ENCODE measurements at regions not wholly inside any gene's neighbourhood (a gene's known extent, or its start where the extent isn't known, plus 50 kb on each side); places are given as distances from the start of the nearest gene placed in this dataset.
"Not testable (repeated sequence)": the region's sequence is repeated elsewhere in the genome, so short reads cannot be mapped to it uniquely, and the experiment has no call there.

- no peak for DNase-seq
Observed at GRCh38 chr12:38159591-38160317, 156.8 kb upstream of the ALG10B start.

DNA sequence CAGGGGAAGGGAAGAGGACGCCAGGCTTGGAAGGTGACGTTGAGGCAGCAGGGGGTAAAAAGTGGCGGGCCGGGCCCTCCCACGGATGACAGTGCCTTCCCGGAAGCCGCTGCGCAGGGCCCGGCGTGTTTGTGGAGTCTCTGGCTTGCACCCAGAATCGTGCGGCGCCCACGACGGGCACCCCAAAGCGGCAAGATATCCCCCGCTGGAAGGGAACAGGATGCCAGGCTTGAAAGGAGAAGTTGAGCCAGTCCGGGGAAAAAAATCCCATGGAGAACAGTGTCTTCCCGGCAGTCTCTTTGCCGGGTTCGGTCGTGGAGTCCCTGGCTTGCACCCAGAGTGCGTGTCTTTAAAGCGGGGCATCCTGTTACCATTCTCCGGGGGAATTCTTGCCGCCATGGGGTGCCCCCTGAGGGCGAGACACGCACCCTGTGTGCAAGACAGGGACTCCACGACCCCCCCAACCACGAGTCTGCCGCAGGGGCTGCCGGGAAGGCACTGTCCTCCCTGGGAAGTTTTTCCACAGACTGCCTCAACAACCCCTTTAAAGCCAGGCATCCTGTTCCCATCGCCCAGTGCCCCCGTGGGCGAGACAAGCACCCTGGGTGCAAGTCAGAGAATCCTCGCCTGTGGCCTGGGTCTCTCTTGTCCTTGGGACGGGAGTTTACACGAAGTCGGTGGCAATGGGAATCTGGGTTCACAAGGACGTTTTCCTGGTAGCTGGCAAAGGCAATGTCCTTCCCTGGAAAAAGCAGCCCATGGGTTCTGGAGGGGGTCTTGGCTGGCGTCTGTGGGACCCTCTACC, 156.1 kb upstream of the ALG10B start:
- DNase-seq, result no peak

GRCh38 chr12:38161123-38162000, 155.2 kb upstream of the ALG10B start:
- DNase-seq, result no peak

GRCh38 chr12:38162013-38162412, 154.6 kb upstream of the ALG10B start:
- no peak for DNase-seq

DNA sequence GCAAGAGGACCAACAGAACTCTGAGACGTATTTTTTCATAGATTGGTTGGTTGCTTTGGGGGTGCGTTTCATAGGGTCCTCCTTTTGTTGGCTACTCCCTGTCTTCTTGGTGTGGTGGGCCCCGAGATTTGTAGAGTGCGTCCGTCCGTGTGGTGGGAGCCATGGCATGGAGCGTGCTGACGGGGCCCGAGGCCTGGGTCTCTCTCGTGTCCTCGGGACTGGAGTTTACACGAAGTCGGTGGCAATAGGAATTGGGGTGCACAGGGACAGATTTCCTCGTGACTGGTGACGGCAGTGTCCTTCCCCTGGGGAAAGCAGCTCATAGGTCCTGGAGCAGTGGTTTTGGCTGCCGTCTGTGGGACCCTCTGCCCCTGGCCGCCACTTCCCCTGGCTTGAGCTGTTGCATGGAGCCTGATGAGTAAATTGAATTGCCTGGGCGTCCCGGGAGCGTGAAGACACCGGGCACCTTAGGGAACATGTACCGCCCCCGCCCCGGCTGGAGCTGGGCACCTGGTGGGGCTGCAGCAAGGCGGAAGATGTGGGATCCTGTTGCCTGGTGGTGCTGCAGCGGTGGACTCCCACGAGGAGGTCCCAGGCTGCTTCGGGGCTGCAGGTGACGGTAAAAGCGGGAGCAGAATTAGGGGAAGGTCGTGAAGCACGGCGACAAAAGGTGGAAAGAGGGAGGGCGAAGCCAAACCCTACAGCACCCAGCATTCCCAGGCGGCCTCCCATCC, 153.7 kb upstream of the ALG10B start:
- no peak for DNase-seq

DNA sequence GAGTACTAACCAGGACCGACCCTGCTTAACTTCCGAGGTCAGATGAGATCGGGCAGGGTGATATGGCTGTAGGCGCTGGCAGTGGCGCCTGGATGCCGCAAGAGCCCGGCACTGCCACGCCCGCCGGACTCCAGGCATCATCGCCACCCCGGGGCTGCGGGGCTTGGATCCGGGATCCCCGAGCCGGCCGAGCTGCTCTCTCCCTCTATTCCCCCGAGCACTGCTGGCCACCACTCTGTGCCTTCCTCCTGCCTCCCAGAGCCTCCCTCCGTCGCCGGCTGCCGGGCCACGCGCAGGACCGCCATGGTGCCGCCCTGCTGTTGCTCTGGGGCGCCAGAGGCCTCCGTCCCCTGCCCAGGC, 153.2 kb upstream of the ALG10B start:
- no peak for DNase-seq

DNA sequence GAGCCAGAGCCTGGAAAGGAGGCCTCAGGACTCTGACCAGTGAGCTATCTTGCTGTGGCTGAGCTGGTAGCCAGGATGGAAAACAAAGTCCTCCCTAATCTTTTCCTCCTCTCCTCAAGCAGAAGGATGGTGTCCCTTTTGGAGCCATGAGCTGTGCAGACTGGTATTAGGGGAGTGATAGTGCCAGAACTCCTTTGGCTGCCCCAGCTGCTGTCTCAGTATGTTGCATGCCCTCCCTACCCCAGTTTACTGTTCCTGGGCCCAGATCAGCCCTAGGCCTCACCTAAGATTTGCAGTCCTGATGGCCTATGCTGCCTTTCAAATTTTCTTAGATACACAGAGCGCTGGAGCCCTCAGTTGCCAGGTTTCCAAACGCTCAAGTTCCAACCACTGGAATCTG, 150.3 kb upstream of the ALG10B start:
- no peak for DNase-seq

- no peak for DNase-seq
Observed at GRCh38 chr12:38175538-38175937, 141.0 kb upstream of the ALG10B start.

DNA sequence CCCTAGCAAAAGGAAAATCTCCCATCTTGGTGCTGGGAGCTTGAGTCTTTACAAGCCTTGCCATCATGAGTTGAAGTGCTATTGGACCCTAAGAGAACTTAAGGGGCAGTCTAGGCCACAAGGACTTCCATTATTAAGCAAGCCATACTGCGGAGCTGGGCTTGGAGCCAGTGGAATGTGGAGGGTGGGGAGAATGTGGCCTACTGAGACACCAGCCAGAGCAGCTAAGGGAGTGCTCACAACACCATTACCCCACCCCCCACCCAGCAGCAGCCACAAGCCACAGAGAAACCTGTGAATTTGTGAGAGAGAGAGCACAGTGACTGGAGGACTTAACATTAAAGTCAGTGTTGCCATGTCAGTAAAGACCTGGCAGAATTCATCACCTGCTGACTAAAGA, 133.0 kb upstream of the ALG10B start:
- DNase-seq, result not testable (repeated sequence)

- not testable (repeated sequence) for DNase-seq
Observed at GRCh38 chr12:38197286-38197685, 119.3 kb upstream of the ALG10B start.

DNA sequence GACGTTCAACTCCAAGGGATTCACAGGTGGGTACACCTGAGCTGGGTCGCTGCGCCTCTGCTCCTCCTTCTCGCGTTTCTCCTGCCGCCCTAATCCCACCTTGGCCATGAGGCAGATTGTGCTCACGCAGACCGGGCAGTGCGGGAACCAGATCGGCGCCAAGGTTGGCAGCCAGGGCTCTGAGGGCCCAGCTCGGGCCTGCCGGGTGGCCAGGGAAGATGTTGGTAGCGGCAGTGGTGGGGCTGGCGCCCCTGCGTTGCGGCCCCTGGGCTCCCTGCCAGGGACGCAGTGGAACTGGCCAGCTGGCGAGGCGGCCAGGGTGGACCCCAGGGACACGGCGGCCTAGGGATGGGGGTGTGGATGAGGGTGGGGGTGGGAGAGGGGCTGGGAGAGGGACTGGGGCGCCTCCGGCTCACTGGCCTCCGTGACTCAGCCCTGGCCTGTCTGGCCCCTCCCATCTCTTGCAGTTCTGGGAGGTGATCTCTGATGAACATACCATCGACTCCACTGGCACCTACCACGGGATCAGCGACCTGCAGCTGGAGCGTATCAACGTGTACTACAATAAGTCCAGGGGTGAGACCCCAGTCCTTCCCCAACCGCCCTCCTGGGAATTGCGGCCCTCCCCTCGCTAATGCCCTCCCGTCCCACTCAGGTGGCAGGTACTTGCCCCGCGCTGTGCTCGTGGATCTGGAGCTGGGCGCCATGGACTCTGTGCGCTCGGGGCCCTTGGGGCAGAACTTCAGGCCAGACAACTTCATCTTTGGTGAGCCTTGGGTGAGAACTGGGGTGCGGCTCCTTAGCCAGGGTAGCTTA, 114.9 kb upstream of the ALG10B start:
- no peak for DNase-seq

- no peak for DNase-seq
Observed at GRCh38 chr12:38204831-38205230, 111.7 kb upstream of the ALG10B start.

GRCh38 chr12:38222011-38222410, 94.6 kb upstream of the ALG10B start:
- DNase-seq, result no peak

- DNase-seq, result not testable (repeated sequence)
Observed at GRCh38 chr12:38238328-38238727, 78.2 kb upstream of the ALG10B start.

GRCh38 chr12:38253778-38254177, 62.8 kb upstream of the ALG10B start:
- no peak for DNase-seq

GRCh38 chr12:38258411-38258810, 58.2 kb upstream of the ALG10B start:
- DNase-seq, result no peak
